T-cell (primary cell): ENCODE measurements at regions not wholly inside any gene's neighbourhood (a gene's known extent, or its start where the extent isn't known, plus 50 kb on each side); places are given as distances from the start of the nearest gene placed in this dataset.

Experiments
- ATAC-seq, 4 experiments: fragments of 200-7000 bp in 3 of 4; fragments of 150-1000 bp in 1 of 4; cut with Tn5 transposase; replicated peaks in 1 of 4; 1 replicate in 3 of 4; 2 replicates in 1 of 4; pipeline ENCODE4 v1.10.0; 2021; ENCODE audit warnings: moderate library complexity in 3 of 4, mild to moderate bottlenecking in 2 of 4, moderate number of reproducible peaks in 1 of 4
- CTCF ChIA-PET, 2 donors: fragments of 300-600 bp; sonication (Branson Sonifier 250); formaldehyde crosslinking; loops; one replicate each; lab custom pipeline; 2022; ENCODE audit warnings: antibody characterized with exemption in 2 of 2; lab: Charles Lee
- POLR2A ChIA-PET, 2 donors: fragments of 300-600 bp; sonication (Branson Sonifier 250); formaldehyde crosslinking; loops; one replicate each; lab custom pipeline; 2022; ENCODE audit warnings: antibody characterized with exemption in 2 of 2; lab: Charles Lee
- DNase-seq, 35 experiments: peaks; one replicate each; pipeline versions ENCODE4 v3.0.0 to v3.0.0-alpha.2; 2013 to 2023
- H3K27ac ChIP-seq: one replicate; pipeline ENCODE4 v1.5.1; 2013; ENCODE audit warnings: low read length
- H3K27me3 ChIP-seq, 2 experiments: replicated peaks in 1 of 2; 1 replicate in 1 of 2; 2 replicates in 1 of 2; pipeline versions ENCODE4 v1.6.1 to v1.7.0; 2013; ENCODE audit warnings: low read length in 1 of 2, mixed read lengths in 1 of 2; ENCODE audit not compliant: control insufficient read depth in 2 of 2, insufficient read depth in 2 of 2; ENCODE audit errors: extremely low read depth in 1 of 2
- H3K36me3 ChIP-seq, 2 donors: 1 replicate in 1 of 2; 2 replicates in 1 of 2; pipeline versions ENCODE4 v1.6.1 to v1.7.0; 2013; ENCODE audit warnings: low read length in 1 of 2; ENCODE audit not compliant: control insufficient read depth in 2 of 2, insufficient read depth in 1 of 2; ENCODE audit errors: extremely low read depth in 1 of 2
- H3K4me1 ChIP-seq, 2 experiments: 1 replicate in 1 of 2; 2 replicates in 1 of 2; pipeline versions ENCODE4 v1.6.1 to v1.7.0; 2013; ENCODE audit warnings: low read length in 2 of 2, mixed read lengths in 1 of 2; ENCODE audit not compliant: insufficient read depth in 2 of 2, control insufficient read depth in 1 of 2; ENCODE audit errors: extremely low read depth in 1 of 2
- H3K4me3 ChIP-seq, 2 donors: 1 replicate in 1 of 2; 2 replicates in 1 of 2; pipeline versions ENCODE4 v1.5.1 to v1.7.0; 2013; ENCODE audit warnings: mild to moderate bottlenecking in 2 of 2, low read length in 1 of 2, moderate library complexity in 1 of 2; ENCODE audit not compliant: control insufficient read depth in 1 of 2; ENCODE audit errors: extremely low read depth in 1 of 2
- H3K9me3 ChIP-seq: 2 replicates; pipeline ENCODE4 v1.7.0; 2013
- H3K27ac Mint-ChIP-seq, 2 donors: one replicate each; pipeline ENCODE4 v1.8.0; 2020 to 2021; ENCODE audit warnings: mild to moderate bottlenecking in 2 of 2, mixed read lengths in 2 of 2
- H3K27me3 Mint-ChIP-seq, 2 donors: one replicate each; pipeline ENCODE4 v1.8.0; 2021 to 2022; ENCODE audit warnings: mixed read lengths in 2 of 2
- H3K36me3 Mint-ChIP-seq: one replicate; pipeline ENCODE4 v1.8.0; 2021; ENCODE audit warnings: mixed read lengths
- H3K4me1 Mint-ChIP-seq, 3 donors: one replicate each; pipeline ENCODE4 v1.8.0; 2020 to 2022; ENCODE audit warnings: mixed read lengths in 3 of 3, mild to moderate bottlenecking in 1 of 3
- H3K4me3 Mint-ChIP-seq, 3 donors: one replicate each; pipeline ENCODE4 v1.8.0; 2020 to 2022; ENCODE audit warnings: mild to moderate bottlenecking in 3 of 3, mixed read lengths in 3 of 3, moderate library complexity in 3 of 3
- H3K9me3 Mint-ChIP-seq, 3 donors: one replicate each; pipeline ENCODE4 v1.8.0; 2020 to 2022; ENCODE audit warnings: mixed read lengths in 3 of 3
- WGBS: methylation state at CpG from one replicate; pipeline ENCODE4 v1.1.5; 2013; ENCODE audit warnings: missing lambda C conversion rate; ENCODE audit not compliant: insufficient coverage; 5-methylcytosine and 5-hydroxymethylcytosine counted together

GRCh38 chr10:131692686-131693334 is 208.0 kb upstream of the PPP2R2D start:
- no peaks in the 10 kb centered on the region for H3K4me1 ChIP-seq
- H3K27me3 Mint-ChIP-seq: peaks cover 9 to 13% of the 10 kb centered on the region in 2 donors
- no peak overlapping the region for H3K27ac Mint-ChIP-seq
- no peaks in the 10 kb centered on the region for H3K36me3 Mint-ChIP-seq
- no peak overlapping the region for H3K27ac ChIP-seq
- no peaks in the 10 kb centered on the region for H3K9me3 ChIP-seq
- H3K9me3 Mint-ChIP-seq: no peaks in the 10 kb centered on the region
- no peaks in the 10 kb centered on the region for H3K36me3 ChIP-seq
- 57% methylated on average over 9 of the region's 11 CpGs for WGBS
- H3K27me3 ChIP-seq: peaks cover 0 to 10% of the 10 kb centered on the region in 2 experiments
- ATAC-seq (no peak), DNase-seq (no peak)
- no peaks in the 10 kb centered on the region for H3K4me1 Mint-ChIP-seq
- CTCF ChIA-PET: no interaction called here
- no peak overlapping the region for H3K4me3 ChIP-seq
- H3K4me3 Mint-ChIP-seq: no peak overlapping the region
- POLR2A ChIA-PET: no interaction called here

GRCh38 chr10:131693766-131694165 is 207.0 kb upstream of the PPP2R2D start:
- no peak overlapping the region for H3K27ac ChIP-seq
- CTCF ChIA-PET: no interaction called here
- H3K4me1 Mint-ChIP-seq: no peaks in the 10 kb centered on the region
- H3K9me3 ChIP-seq: no peaks in the 10 kb centered on the region
- no peaks in the 10 kb centered on the region for H3K36me3 ChIP-seq
- H3K27me3 ChIP-seq: peaks cover 0 to 10% of the 10 kb centered on the region in 2 experiments
- peaks cover 9 to 13% of the 10 kb centered on the region in 2 donors for H3K27me3 Mint-ChIP-seq
- no peaks in the 10 kb centered on the region for H3K4me1 ChIP-seq
- H3K9me3 Mint-ChIP-seq: no peaks in the 10 kb centered on the region
- no peak overlapping the region for H3K4me3 Mint-ChIP-seq
- H3K36me3 Mint-ChIP-seq: no peaks in the 10 kb centered on the region
- WGBS: 88% methylated on average over 6 of the region's 8 CpGs
- POLR2A ChIA-PET: no interaction called here
- no peak overlapping the region for H3K4me3 ChIP-seq
- DNase-seq: peak in 1 of 35 experiments; percentile 1
- H3K27ac Mint-ChIP-seq: no peak overlapping the region
- ATAC-seq: no peak

GRCh38 chr10:131694168-131694780 is 206.5 kb upstream of the PPP2R2D start:
- no peaks in the 10 kb centered on the region for H3K9me3 ChIP-seq
- ATAC-seq (no peak), DNase-seq (peak in 1 of 35 experiments; percentile 17)
- ChIA-PET POLR2A (no interaction called here), CTCF (no interaction called here)
- H3K36me3 ChIP-seq: no peaks in the 10 kb centered on the region
- H3K9me3 Mint-ChIP-seq: no peaks in the 10 kb centered on the region
- H3K36me3 Mint-ChIP-seq: no peaks in the 10 kb centered on the region
- peaks cover 0 to 10% of the 10 kb centered on the region in 2 experiments for H3K27me3 ChIP-seq
- H3K4me3 ChIP-seq: no peak overlapping the region
- no peaks in the 10 kb centered on the region for H3K4me1 Mint-ChIP-seq
- H3K4me3 Mint-ChIP-seq: no peak overlapping the region
- 78% methylated on average over 10 of the region's 11 CpGs for WGBS
- no peaks in the 10 kb centered on the region for H3K4me1 ChIP-seq
- H3K27ac ChIP-seq: no peak overlapping the region
- H3K27ac Mint-ChIP-seq: no peak overlapping the region
- peaks cover 9 to 13% of the 10 kb centered on the region in 2 donors for H3K27me3 Mint-ChIP-seq

- peaks cover 0 to 10% of the 10 kb centered on the region in 2 experiments for H3K27me3 ChIP-seq
- Mint-ChIP-seq H3K36me3 (no peaks in the 10 kb centered on the region), H3K4me3 (no peak overlapping the region), H3K9me3 (no peaks in the 10 kb centered on the region), H3K4me1 (no peaks in the 10 kb centered on the region), H3K27ac (no peak overlapping the region), H3K27me3 (peaks cover 9 to 13% of the 10 kb centered on the region in 2 donors)
- 80% methylated on average over 10 of the region's 11 CpGs for WGBS
- no peak for ATAC-seq
- no peaks in the 10 kb centered on the region for H3K9me3 ChIP-seq
- H3K4me3 ChIP-seq: no peak overlapping the region
- H3K4me1 ChIP-seq: no peaks in the 10 kb centered on the region
- H3K27ac ChIP-seq: no peak overlapping the region
- ChIA-PET CTCF (no interaction called here), POLR2A (no interaction called here)
- H3K36me3 ChIP-seq: no peaks in the 10 kb centered on the region
- DNase-seq: peak in 1 of 35 experiments; percentile 20
These were observed 205.9 kb upstream of the PPP2R2D start for GRCh38 chr10:131694781-131695495.

- Mint-ChIP-seq H3K27me3 (peaks cover 9 to 13% of the 10 kb centered on the region in 2 donors), H3K9me3 (no peaks in the 10 kb centered on the region), H3K4me1 (no peaks in the 10 kb centered on the region), H3K27ac (no peak overlapping the region), H3K4me3 (no peak overlapping the region), H3K36me3 (no peaks in the 10 kb centered on the region)
- 79% methylated on average over 16 of the region's 23 CpGs for WGBS
- no peaks in the 10 kb centered on the region for H3K9me3 ChIP-seq
- peaks cover 0 to 17% of the 10 kb centered on the region in 2 experiments for H3K27me3 ChIP-seq
- peak in 1 of 35 experiments; percentile 3 for DNase-seq
- ChIA-PET CTCF (no interaction called here), POLR2A (no interaction called here)
- ATAC-seq: no peak
- H3K36me3 ChIP-seq: no peaks in the 10 kb centered on the region
- H3K4me3 ChIP-seq: no peak overlapping the region
- H3K27ac ChIP-seq: no peak overlapping the region
- H3K4me1 ChIP-seq: no peaks in the 10 kb centered on the region
These were observed 205.2 kb upstream of the PPP2R2D start for GRCh38 chr10:131695496-131696165.

- no peaks in the 10 kb centered on the region for H3K36me3 Mint-ChIP-seq
- Histone ChIP-seq H3K27ac (no peak overlapping the region), H3K27me3 (peaks cover 0 to 27% of the 10 kb centered on the region in 2 experiments), H3K4me1 (no peaks in the 10 kb centered on the region), H3K36me3 (no peaks in the 10 kb centered on the region), H3K4me3 (no peak overlapping the region), H3K9me3 (no peaks in the 10 kb centered on the region)
- ChIA-PET CTCF (no interaction called here), POLR2A (no interaction called here)
- no peaks in the 10 kb centered on the region for H3K9me3 Mint-ChIP-seq
- peak in 1 of 35 experiments; percentile 7 for DNase-seq
- no peaks in the 10 kb centered on the region for H3K4me1 Mint-ChIP-seq
- 86% methylated on average over 15 of the region's 21 CpGs for WGBS
- no peak overlapping the region for H3K27ac Mint-ChIP-seq
- ATAC-seq: no peak
- no peak overlapping the region for H3K4me3 Mint-ChIP-seq
- peaks cover 4 to 14% of the 10 kb centered on the region in 2 donors for H3K27me3 Mint-ChIP-seq
These were observed 203.2 kb upstream of the PPP2R2D start for GRCh38 chr10:131697476-131698128.
